GM23338 (cell line): ENCODE measurements at regions not wholly inside any gene's neighbourhood (a gene's known extent, or its start where the extent isn't known, plus 50 kb on each side); places are given as distances from the start of the nearest gene placed in this dataset.

Source experiments
- ATAC-seq: fragments of 200-7000 bp; cut with Tn5 transposase; 3 replicates; pipeline ENCODE4 v1.9.1; 2020
- DNase-seq: peaks from one replicate; pipeline ENCODE4 v3.0.0-alpha.2; 2015; ENCODE audit warnings: low spot score
- H2AFZ ChIP-seq: fragments of 200-600 bp; sonication (generic); 2 replicates; pipeline ENCODE4 v1.8.0; 2016; ENCODE audit warnings: antibody characterized with exemption, mild to moderate bottlenecking, moderate library complexity
- H3F3A ChIP-seq: fragments of 200-600 bp; sonication (generic); replicated peaks from 2 replicates; pipeline ENCODE4 v1.8.0; 2017; ENCODE audit warnings: antibody characterized with exemption, mixed run types, low read depth
- H3K27ac ChIP-seq: fragments of 200-600 bp; sonication (generic); 2 replicates; pipeline ENCODE4 v1.6.1; 2016; ENCODE audit warnings: low read depth
- H3K27me3 ChIP-seq: fragments of 200-600 bp; sonication (generic); 2 replicates; pipeline ENCODE4 v1.8.0; 2016; ENCODE audit warnings: mild to moderate bottlenecking, mixed run types, moderate library complexity; ENCODE audit not compliant: insufficient read depth
- H3K36me3 ChIP-seq: fragments of 200-600 bp; sonication (generic); 2 replicates; pipeline ENCODE4 v1.8.0; 2016; ENCODE audit warnings: mild to moderate bottlenecking; ENCODE audit not compliant: insufficient read depth
- H3K4me1 ChIP-seq: fragments of 200-600 bp; sonication (generic); 2 replicates; pipeline ENCODE4 v1.8.0; 2016; ENCODE audit warnings: mild to moderate bottlenecking, moderate library complexity; ENCODE audit not compliant: insufficient read depth
- H3K4me2 ChIP-seq: fragments of 200-600 bp; sonication (generic); 2 replicates; pipeline ENCODE4 v1.7.1; 2017; ENCODE audit warnings: mixed run types
- H3K4me3 ChIP-seq: fragments of 200-600 bp; sonication (generic); 2 replicates; pipeline ENCODE4 v1.6.1; 2016; ENCODE audit warnings: mixed run types
- H3K79me2 ChIP-seq: fragments of 200-600 bp; sonication (generic); replicated peaks from 2 replicates; pipeline ENCODE4 v1.8.0; 2017; ENCODE audit warnings: mild to moderate bottlenecking; ENCODE audit not compliant: insufficient read depth
- H3K9me2 ChIP-seq: fragments of 200-600 bp; sonication (generic); 2 replicates; pipeline ENCODE4 v1.8.0; 2017; ENCODE audit not compliant: insufficient read depth
- H4K20me1 ChIP-seq: fragments of 200-600 bp; sonication (generic); replicated peaks from 2 replicates; pipeline ENCODE4 v1.8.0; 2017; ENCODE audit warnings: mild to moderate bottlenecking; ENCODE audit not compliant: insufficient read depth
- H3K27ac Mint-ChIP-seq: 2 replicates; pipeline ENCODE4 v1.8.0; 2020; ENCODE audit warnings: inconsistent platforms, mild to moderate bottlenecking, moderate library complexity, mixed read lengths
- H3K27me3 Mint-ChIP-seq: 3 replicates; pipeline ENCODE4 v1.8.0; 2022; ENCODE audit warnings: low read depth, mild to moderate bottlenecking, moderate library complexity, mixed read lengths, inconsistent platforms; ENCODE audit not compliant: insufficient read depth, poor library complexity
- H3K36me3 Mint-ChIP-seq: 3 replicates; pipeline ENCODE4 v1.8.0; 2021; ENCODE audit warnings: low read depth, mild to moderate bottlenecking, inconsistent platforms, moderate library complexity, mixed read lengths
- H3K4me1 Mint-ChIP-seq: 3 replicates; pipeline ENCODE4 v1.8.0; 2020; ENCODE audit warnings: mild to moderate bottlenecking, inconsistent platforms, mixed read lengths
- H3K4me3 Mint-ChIP-seq: 3 replicates; pipeline ENCODE4 v1.8.0; 2021; ENCODE audit warnings: moderate library complexity, mild to moderate bottlenecking, inconsistent platforms, mixed read lengths
- H3K9me3 Mint-ChIP-seq: 3 replicates; pipeline ENCODE4 v1.8.0; 2020; ENCODE audit warnings: moderate library complexity, mild to moderate bottlenecking, inconsistent platforms, mixed read lengths
- CREB1 ChIP-seq: fragments of 250-450 bp; sonication (Bioruptor Pico); IDR thresholded peaks from 2 replicates; pipeline ENCODE4 v1.5.0; 2020; ENCODE audit warnings: low read depth, mild to moderate bottlenecking, moderate library complexity
- CTCF ChIP-seq, 2 experiments: fragments of 200-600 bp in 1 of 2; sonication (generic) in 1 of 2; conservative IDR thresholded peaks; 2 replicates each; pipeline versions ENCODE4 v1.5.1 to v1.6.1; 2016 to 2017; ENCODE audit warnings: antibody characterized with exemption in 2 of 2, low read depth in 2 of 2, mild to moderate bottlenecking in 2 of 2, moderate library complexity in 1 of 2
- ETS1 ChIP-seq: IDR thresholded peaks from 2 replicates; pipeline ENCODE4 v1.6.1; 2016; ENCODE audit warnings: antibody characterized with exemption
- EZH2 ChIP-seq: fragments of 200-600 bp; sonication (generic); IDR thresholded peaks from one replicate; pipeline ENCODE4 v1.8.0; 2017; ENCODE audit warnings: antibody characterized with exemption, mild to moderate bottlenecking, low read depth; ENCODE audit not compliant: unreplicated experiment
- EZH2phosphoT487 ChIP-seq: fragments of 200-600 bp; sonication (generic); IDR thresholded peaks from one replicate; pipeline ENCODE4 v1.8.1; 2018; ENCODE audit warnings: antibody characterized with exemption; ENCODE audit not compliant: unreplicated experiment
- NANOG ChIP-seq: IDR thresholded peaks from 2 replicates; pipeline ENCODE4 v1.6.1; 2016; ENCODE audit warnings: antibody characterized with exemption, borderline replicate concordance
- ZNF114 ChIP-seq: fragments of 250-450 bp; sonication (Bioruptor Pico); IDR thresholded peaks from 2 replicates; pipeline ENCODE4 v1.5.0; 2020; ENCODE audit warnings: mild to moderate bottlenecking, moderate library complexity
- ZNF331 ChIP-seq: fragments of 250-450 bp; sonication (Bioruptor Pico); IDR thresholded peaks from 2 replicates; pipeline ENCODE4 v1.5.0; 2020; ENCODE audit warnings: low read depth, mild to moderate bottlenecking, moderate library complexity
- ZNF462 ChIP-seq: fragments of 250-450 bp; sonication (Bioruptor Pico); IDR thresholded peaks from 2 replicates; pipeline ENCODE4 v1.5.0; 2020; ENCODE audit warnings: mild to moderate bottlenecking, moderate library complexity

- TF ChIP-seq ZNF462, result no peak
- no peak for TF ChIP-seq ZNF114 (CRISPR knock-in tag)
- no peak for TF ChIP-seq EZH2phosphoT487
- TF ChIP-seq ZNF331 (CRISPR knock-in tag), result no peak
- TF ChIP-seq NANOG, result no peak
- TF ChIP-seq CTCF (conservative IDR thresholded peaks at IDR 0.05; ENCODE audit: low read depth in 2 of 2), result no peak
Observed at GRCh38 chr12:90216020-90216552, 507.4 kb upstream of the ATP2B1 start (continued).

GRCh38 chr12:90211017-90211416, 502.4 kb upstream of the ATP2B1 start:
- no peaks in the 10 kb centered on the region for H4K20me1 ChIP-seq
- TF ChIP-seq ETS1, result no peak
- no peak for TF ChIP-seq CTCF (conservative IDR thresholded peaks at IDR 0.05; ENCODE audit: low read depth in 2 of 2)
- TF ChIP-seq CREB1 (CRISPR knock-in tag), result no peak
- TF ChIP-seq EZH2phosphoT487, result no peak
- no peak for TF ChIP-seq EZH2
- no peak for TF ChIP-seq ZNF331 (CRISPR knock-in tag)

More at GRCh38 chr12:90211017-90211416, 502.4 kb upstream of the ATP2B1 start:
- Histone ChIP-seq H3F3A (no peaks in the 10 kb centered on the region), H3K9me2 (peaks cover 8% of the 10 kb centered on the region; the same call in 1 of the 2 replicates), H3K27ac (no peak overlapping the region), H3K4me3 (no peak overlapping the region), H3K79me2 (no peaks in the 10 kb centered on the region), H2AFZ (no peak overlapping the region), H3K4me2 (no peak overlapping the region), H3K4me1 (no peaks in the 10 kb centered on the region), H3K36me3 (0 out of 2 replicates have a peak, but pooled peaks cover 2% of the 10 kb centered on the region), H3K27me3 (no peaks in the 10 kb centered on the region)
- ATAC-seq (no peak), DNase-seq (no peak)
- peaks cover 2% of the 10 kb centered on the region for H3K27me3 Mint-ChIP-seq
- H3K4me1 Mint-ChIP-seq, result no peaks in the 10 kb centered on the region
- no peak overlapping the region for H3K27ac Mint-ChIP-seq
- peaks cover 33% of the 10 kb centered on the region for H3K9me3 Mint-ChIP-seq
- H3K36me3 Mint-ChIP-seq, result peaks cover 24% of the 10 kb centered on the region; the same call in 2 of the 3 replicates
- H3K4me3 Mint-ChIP-seq, result no peak overlapping the region
